ENCODE measurements at regions not wholly inside any gene's neighbourhood (a gene's known extent, or its start where the extent isn't known, plus 50 kb on each side); places are given as distances from the start of the nearest gene placed in this dataset.

- TF ChIP-seq, protein P1, sequence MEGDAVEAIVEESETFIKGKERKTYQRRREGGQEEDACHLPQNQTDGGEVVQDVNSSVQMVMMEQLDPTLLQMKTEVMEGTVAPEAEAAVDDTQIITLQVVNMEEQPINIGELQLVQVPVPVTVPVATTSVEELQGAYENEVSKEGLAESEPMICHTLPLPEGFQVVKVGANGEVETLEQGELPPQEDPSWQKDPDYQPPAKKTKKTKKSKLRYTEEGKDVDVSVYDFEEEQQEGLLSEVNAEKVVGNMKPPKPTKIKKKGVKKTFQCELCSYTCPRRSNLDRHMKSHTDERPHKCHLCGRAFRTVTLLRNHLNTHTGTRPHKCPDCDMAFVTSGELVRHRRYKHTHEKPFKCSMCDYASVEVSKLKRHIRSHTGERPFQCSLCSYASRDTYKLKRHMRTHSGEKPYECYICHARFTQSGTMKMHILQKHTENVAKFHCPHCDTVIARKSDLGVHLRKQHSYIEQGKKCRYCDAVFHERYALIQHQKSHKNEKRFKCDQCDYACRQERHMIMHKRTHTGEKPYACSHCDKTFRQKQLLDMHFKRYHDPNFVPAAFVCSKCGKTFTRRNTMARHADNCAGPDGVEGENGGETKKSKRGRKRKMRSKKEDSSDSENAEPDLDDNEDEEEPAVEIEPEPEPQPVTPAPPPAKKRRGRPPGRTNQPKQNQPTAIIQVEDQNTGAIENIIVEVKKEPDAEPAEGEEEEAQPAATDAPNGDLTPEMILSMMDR (IDR thresholded peaks at IDR 0.05; ENCODE audit: low read length), result no peak
- TF ChIP-seq EZH2phosphoT487 (IDR thresholded peaks at IDR 0.05; ENCODE audit: low read length), result no peak
- TF ChIP-seq EZH2 (optimal IDR thresholded peaks at IDR 0.05; ENCODE audit: low read depth, low read length), result no peak
- no peaks in the 10 kb centered on the region for H3K4me1 ChIP-seq (ENCODE audit: low read length)
- no peak overlapping the region for H3K4me3 ChIP-seq (ENCODE audit: low read length)
- H3K4me2 ChIP-seq (ENCODE audit: low read depth, low read length), result no peak overlapping the region
- H3K36me3 ChIP-seq (replicated peaks; ENCODE audit: insufficient read depth, low read length), result no peaks in the 10 kb centered on the region
- no peak overlapping the region for H3K9ac ChIP-seq (ENCODE audit: low read length)
- H2AFZ ChIP-seq (ENCODE audit: low read length), result no peak overlapping the region
- no peak for DNase-seq
- H3K79me2 ChIP-seq (ENCODE audit: low read length), result no peaks in the 10 kb centered on the region
- H3K9me3 ChIP-seq (replicated peaks; ENCODE audit: insufficient read depth, low read length), result no peaks in the 10 kb centered on the region
- H3K9me2 ChIP-seq (replicated peaks; ENCODE audit: insufficient read depth, low read length), result no peaks in the 10 kb centered on the region
- no peak overlapping the region for H3K27ac ChIP-seq (ENCODE audit: low read length)
- H4K20me1 ChIP-seq (ENCODE audit: insufficient read depth, low read length), result no peaks in the 10 kb centered on the region
- H3K27me3 ChIP-seq (replicated peaks; ENCODE audit: insufficient read depth, low read length), result no peaks in the 10 kb centered on the region
- no peaks in the 10 kb centered on the region for H3F3A ChIP-seq (ENCODE audit: insufficient read depth, low read length)
Measured at GRCh38 chr2:2733818-2734217, 402.7 kb upstream of the MYT1L start.

- H4K20me1 ChIP-seq (ENCODE audit: insufficient read depth, low read length), result no peaks in the 10 kb centered on the region
- no peak overlapping the region for H3K27ac ChIP-seq (ENCODE audit: low read length)
- H3K9me3 ChIP-seq (replicated peaks; ENCODE audit: insufficient read depth, low read length), result no peaks in the 10 kb centered on the region
- H2AFZ ChIP-seq (ENCODE audit: low read length), result no peak overlapping the region
- no peak overlapping the region for H3K4me3 ChIP-seq (ENCODE audit: low read length)
- TF ChIP-seq EZH2phosphoT487 (IDR thresholded peaks at IDR 0.05; ENCODE audit: low read length), result no peak
- TF ChIP-seq EZH2 (optimal IDR thresholded peaks at IDR 0.05; ENCODE audit: low read depth, low read length), result no peak
- TF ChIP-seq, protein P1 (IDR thresholded peaks at IDR 0.05; ENCODE audit: low read length), result no peak
- no peaks in the 10 kb centered on the region for H3K9me2 ChIP-seq (replicated peaks; ENCODE audit: insufficient read depth, low read length)
- no peaks in the 10 kb centered on the region for H3K79me2 ChIP-seq (ENCODE audit: low read length)
- H3K4me2 ChIP-seq (ENCODE audit: low read depth, low read length), result no peak overlapping the region
- no peak overlapping the region for H3K9ac ChIP-seq (ENCODE audit: low read length)
- no peaks in the 10 kb centered on the region for H3K27me3 ChIP-seq (replicated peaks; ENCODE audit: insufficient read depth, low read length)
- H3F3A ChIP-seq (ENCODE audit: insufficient read depth, low read length), result no peaks in the 10 kb centered on the region
- DNase-seq, result no peak
- H3K4me1 ChIP-seq (ENCODE audit: low read length), result no peaks in the 10 kb centered on the region
- H3K36me3 ChIP-seq (replicated peaks; ENCODE audit: insufficient read depth, low read length), result no peaks in the 10 kb centered on the region
Measured at GRCh38 chr2:2732331-2733119, 401.4 kb upstream of the MYT1L start.

GRCh38 chr2:2731816-2732284, 400.8 kb upstream of the MYT1L start:
- no peak overlapping the region for H3K4me3 ChIP-seq (ENCODE audit: low read length)
- H3K36me3 ChIP-seq (replicated peaks; ENCODE audit: insufficient read depth, low read length), result no peaks in the 10 kb centered on the region
- TF ChIP-seq, protein P1 (IDR thresholded peaks at IDR 0.05; ENCODE audit: low read length), result no peak
- TF ChIP-seq EZH2 (optimal IDR thresholded peaks at IDR 0.05; ENCODE audit: low read depth, low read length), result no peak
- no peak for TF ChIP-seq EZH2phosphoT487 (IDR thresholded peaks at IDR 0.05; ENCODE audit: low read length)
- no peaks in the 10 kb centered on the region for H3K79me2 ChIP-seq (ENCODE audit: low read length)
- no peaks in the 10 kb centered on the region for H3K9me3 ChIP-seq (replicated peaks; ENCODE audit: insufficient read depth, low read length)
- H3K4me1 ChIP-seq (ENCODE audit: low read length), result no peaks in the 10 kb centered on the region
- H3K9me2 ChIP-seq (replicated peaks; ENCODE audit: insufficient read depth, low read length), result no peaks in the 10 kb centered on the region
- no peak overlapping the region for H2AFZ ChIP-seq (ENCODE audit: low read length)
- no peak overlapping the region for H3K9ac ChIP-seq (ENCODE audit: low read length)
- H3K27me3 ChIP-seq (replicated peaks; ENCODE audit: insufficient read depth, low read length), result no peaks in the 10 kb centered on the region
- no peak overlapping the region for H3K4me2 ChIP-seq (ENCODE audit: low read depth, low read length)
- no peaks in the 10 kb centered on the region for H4K20me1 ChIP-seq (ENCODE audit: insufficient read depth, low read length)
- DNase-seq, result no peak
- no peak overlapping the region for H3K27ac ChIP-seq (ENCODE audit: low read length)
- H3F3A ChIP-seq (ENCODE audit: insufficient read depth, low read length), result no peaks in the 10 kb centered on the region

Data from MM.1S (cell line).